ENCODE measurements at regions not wholly inside any gene's neighbourhood (a gene's known extent, or its start where the extent isn't known, plus 50 kb on each side); places are given as distances from the start of the nearest gene placed in this dataset.

DNA sequence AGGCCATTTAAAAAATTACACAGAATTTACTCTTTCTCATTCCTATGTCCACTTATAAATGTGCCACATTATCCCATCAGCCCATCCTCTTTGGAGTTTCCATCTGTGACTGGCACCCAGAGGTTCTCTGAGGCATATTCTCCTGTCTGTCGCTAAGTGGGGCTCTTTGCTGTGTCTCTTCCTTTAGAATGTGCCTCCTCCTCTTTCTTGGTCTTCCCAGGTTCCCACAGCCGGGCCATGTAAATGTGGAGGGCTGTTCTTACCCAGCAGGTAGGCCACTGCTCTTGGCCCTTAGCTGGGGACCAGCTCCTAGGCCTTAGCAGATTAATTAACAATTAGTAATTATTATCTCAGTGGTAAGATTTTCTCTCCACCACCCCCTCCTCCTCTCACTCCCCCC, 167.0 kb downstream of the INSIG2 start:
- Histone ChIP-seq H3K79me2 (no peaks in the 10 kb centered on the region), H2AFZ (no peak overlapping the region), H3K27ac (no peak overlapping the region), H3K36me3 (ENCODE audit: control insufficient read depth, insufficient read depth, low read length) (no peaks in the 10 kb centered on the region), H3K9me3 (ENCODE audit: control insufficient read depth, low read length) (no peaks in the 10 kb centered on the region), H3K9ac (no peak overlapping the region), H3K4me1 (no peaks in the 10 kb centered on the region), H3K27me3 (ENCODE audit: control insufficient read depth, insufficient read depth, low read length) (no peaks in the 10 kb centered on the region), H3K4me3 (ENCODE audit: low read depth, low read length) (no peak overlapping the region), H3K4me2 (ENCODE audit: low read length) (no peak overlapping the region)
- TF ChIP-seq, protein P1, sequence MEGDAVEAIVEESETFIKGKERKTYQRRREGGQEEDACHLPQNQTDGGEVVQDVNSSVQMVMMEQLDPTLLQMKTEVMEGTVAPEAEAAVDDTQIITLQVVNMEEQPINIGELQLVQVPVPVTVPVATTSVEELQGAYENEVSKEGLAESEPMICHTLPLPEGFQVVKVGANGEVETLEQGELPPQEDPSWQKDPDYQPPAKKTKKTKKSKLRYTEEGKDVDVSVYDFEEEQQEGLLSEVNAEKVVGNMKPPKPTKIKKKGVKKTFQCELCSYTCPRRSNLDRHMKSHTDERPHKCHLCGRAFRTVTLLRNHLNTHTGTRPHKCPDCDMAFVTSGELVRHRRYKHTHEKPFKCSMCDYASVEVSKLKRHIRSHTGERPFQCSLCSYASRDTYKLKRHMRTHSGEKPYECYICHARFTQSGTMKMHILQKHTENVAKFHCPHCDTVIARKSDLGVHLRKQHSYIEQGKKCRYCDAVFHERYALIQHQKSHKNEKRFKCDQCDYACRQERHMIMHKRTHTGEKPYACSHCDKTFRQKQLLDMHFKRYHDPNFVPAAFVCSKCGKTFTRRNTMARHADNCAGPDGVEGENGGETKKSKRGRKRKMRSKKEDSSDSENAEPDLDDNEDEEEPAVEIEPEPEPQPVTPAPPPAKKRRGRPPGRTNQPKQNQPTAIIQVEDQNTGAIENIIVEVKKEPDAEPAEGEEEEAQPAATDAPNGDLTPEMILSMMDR (IDR thresholded peaks at IDR 0.05), result no peak

DNA sequence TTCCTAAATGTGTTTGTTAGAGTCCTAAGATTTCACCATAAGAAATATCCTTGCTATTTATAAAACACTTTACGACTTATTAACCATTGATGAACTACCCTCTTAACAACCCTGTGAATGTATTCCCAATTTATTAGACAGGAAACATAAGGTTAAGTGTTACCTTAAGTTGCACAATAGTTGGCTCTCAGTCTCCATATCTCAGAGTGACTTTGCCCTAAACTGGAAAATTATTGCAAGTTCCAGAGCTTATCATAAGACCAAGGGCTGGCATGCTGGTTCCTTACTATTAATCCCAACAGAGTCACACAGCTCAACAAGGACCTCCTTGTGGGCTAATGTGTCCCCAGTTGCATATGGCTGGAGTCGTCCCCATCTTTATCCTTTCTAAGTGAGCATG, 165.8 kb downstream of the INSIG2 start:
- Histone ChIP-seq H3K27ac (no peak overlapping the region), H3K9ac (no peak overlapping the region), H3K9me3 (ENCODE audit: control insufficient read depth, low read length) (no peaks in the 10 kb centered on the region), H3K79me2 (no peaks in the 10 kb centered on the region), H3K4me3 (ENCODE audit: low read depth, low read length) (no peak overlapping the region), H3K4me2 (ENCODE audit: low read length) (no peak overlapping the region), H3K27me3 (ENCODE audit: control insufficient read depth, insufficient read depth, low read length) (no peaks in the 10 kb centered on the region), H2AFZ (no peak overlapping the region), H3K36me3 (ENCODE audit: control insufficient read depth, insufficient read depth, low read length) (no peaks in the 10 kb centered on the region), H3K4me1 (no peaks in the 10 kb centered on the region)
- TF ChIP-seq, protein P1 (IDR thresholded peaks at IDR 0.05), result no peak

DNA sequence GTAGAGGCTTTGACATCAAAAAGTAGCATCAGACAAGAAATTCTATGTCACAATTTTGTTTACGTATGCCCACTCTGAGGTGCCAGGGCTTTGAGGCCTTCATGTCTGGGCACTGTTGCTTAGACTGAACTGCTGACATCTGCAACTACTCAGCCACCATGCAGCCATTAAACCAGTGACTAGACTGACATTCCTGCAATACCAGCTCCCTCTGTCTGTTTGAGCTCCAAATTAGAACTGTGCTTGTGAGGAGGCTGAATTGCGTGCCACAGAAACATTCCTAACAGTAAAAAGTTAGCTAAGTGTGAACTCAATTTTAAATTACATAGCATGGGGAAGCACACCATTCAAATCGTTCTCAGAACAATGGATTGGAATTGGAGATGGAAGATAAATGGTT, 163.2 kb downstream of the INSIG2 start:
- Histone ChIP-seq H3K27ac (no peak overlapping the region), H3K4me1 (no peaks in the 10 kb centered on the region), H3K27me3 (ENCODE audit: control insufficient read depth, insufficient read depth, low read length) (no peaks in the 10 kb centered on the region), H3K4me3 (ENCODE audit: low read depth, low read length) (no peak overlapping the region), H3K79me2 (no peaks in the 10 kb centered on the region), H2AFZ (no peak overlapping the region), H3K4me2 (ENCODE audit: low read length) (no peak overlapping the region), H3K9me3 (ENCODE audit: control insufficient read depth, low read length) (no peaks in the 10 kb centered on the region), H3K36me3 (ENCODE audit: control insufficient read depth, insufficient read depth, low read length) (no peaks in the 10 kb centered on the region), H3K9ac (no peak overlapping the region)
- TF ChIP-seq, protein P1 (IDR thresholded peaks at IDR 0.05), result no peak

DNA sequence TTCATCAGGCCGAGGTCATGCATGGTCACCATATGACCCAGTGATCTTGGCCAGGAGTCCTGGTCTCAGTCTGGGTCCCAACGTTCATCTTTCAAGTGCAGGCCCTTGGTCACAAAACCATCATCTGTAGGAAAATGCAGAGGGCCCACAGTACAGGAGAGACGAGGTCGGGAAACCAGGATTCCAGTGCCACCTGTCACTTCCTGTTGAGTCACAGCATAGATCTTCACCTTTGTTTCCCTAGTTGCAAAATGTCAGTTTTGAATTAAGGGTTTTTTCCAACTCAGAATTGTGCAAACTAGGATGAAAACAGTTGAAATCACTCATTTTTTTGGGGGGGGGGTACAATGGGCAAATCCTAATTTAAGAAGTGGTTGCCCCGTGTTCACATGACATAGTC, 162.2 kb downstream of the INSIG2 start:
- H3K9ac ChIP-seq, result no peak overlapping the region
- no peak overlapping the region for H2AFZ ChIP-seq
- H3K36me3 ChIP-seq (ENCODE audit: control insufficient read depth, insufficient read depth, low read length), result no peaks in the 10 kb centered on the region
- H3K27ac ChIP-seq, result no peak overlapping the region
- H3K79me2 ChIP-seq, result no peaks in the 10 kb centered on the region
- no peaks in the 10 kb centered on the region for H3K27me3 ChIP-seq (ENCODE audit: control insufficient read depth, insufficient read depth, low read length)
- TF ChIP-seq, protein P1 (IDR thresholded peaks at IDR 0.05), result no peak
- no peak overlapping the region for H3K4me3 ChIP-seq (ENCODE audit: low read depth, low read length)
- no peaks in the 10 kb centered on the region for H3K9me3 ChIP-seq (ENCODE audit: control insufficient read depth, low read length)
- H3K4me1 ChIP-seq, result no peaks in the 10 kb centered on the region
- H3K4me2 ChIP-seq (ENCODE audit: low read length), result no peak overlapping the region

DNA sequence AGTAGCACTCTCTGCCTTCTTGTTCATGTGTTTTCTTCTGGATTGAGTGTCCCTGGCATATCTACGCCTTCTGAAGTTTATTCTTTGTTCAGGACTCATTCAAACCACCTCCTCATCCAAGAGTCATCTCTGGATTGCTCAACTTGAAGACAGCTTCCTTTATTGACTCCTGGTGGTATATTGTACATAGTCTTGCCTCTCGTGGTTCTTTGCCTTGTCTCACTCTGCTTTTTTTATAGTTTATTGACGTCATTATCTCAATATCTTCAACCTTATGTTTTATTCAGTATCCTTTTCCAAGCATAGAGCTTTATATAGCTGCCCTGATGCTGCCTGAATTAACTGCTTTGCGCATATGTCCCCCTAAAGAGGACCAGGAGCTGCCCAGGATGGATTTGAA, 161.7 kb downstream of the INSIG2 start:
- Histone ChIP-seq H3K4me3 (ENCODE audit: low read depth, low read length) (no peak overlapping the region), H3K27me3 (ENCODE audit: control insufficient read depth, insufficient read depth, low read length) (no peaks in the 10 kb centered on the region), H3K27ac (no peak overlapping the region), H3K36me3 (ENCODE audit: control insufficient read depth, insufficient read depth, low read length) (no peaks in the 10 kb centered on the region), H3K9me3 (ENCODE audit: control insufficient read depth, low read length) (no peaks in the 10 kb centered on the region), H3K79me2 (no peaks in the 10 kb centered on the region), H2AFZ (no peak overlapping the region), H3K9ac (no peak overlapping the region), H3K4me2 (ENCODE audit: low read length) (no peak overlapping the region), H3K4me1 (no peaks in the 10 kb centered on the region)
- TF ChIP-seq, protein P1 (IDR thresholded peaks at IDR 0.05), result no peak

Measured in parathyroid adenoma (tissue), 2 donors.